ENCODE measurements at regions not wholly inside any gene's neighbourhood (a gene's known extent, or its start where the extent isn't known, plus 50 kb on each side); places are given as distances from the start of the nearest gene placed in this dataset.

DNA sequence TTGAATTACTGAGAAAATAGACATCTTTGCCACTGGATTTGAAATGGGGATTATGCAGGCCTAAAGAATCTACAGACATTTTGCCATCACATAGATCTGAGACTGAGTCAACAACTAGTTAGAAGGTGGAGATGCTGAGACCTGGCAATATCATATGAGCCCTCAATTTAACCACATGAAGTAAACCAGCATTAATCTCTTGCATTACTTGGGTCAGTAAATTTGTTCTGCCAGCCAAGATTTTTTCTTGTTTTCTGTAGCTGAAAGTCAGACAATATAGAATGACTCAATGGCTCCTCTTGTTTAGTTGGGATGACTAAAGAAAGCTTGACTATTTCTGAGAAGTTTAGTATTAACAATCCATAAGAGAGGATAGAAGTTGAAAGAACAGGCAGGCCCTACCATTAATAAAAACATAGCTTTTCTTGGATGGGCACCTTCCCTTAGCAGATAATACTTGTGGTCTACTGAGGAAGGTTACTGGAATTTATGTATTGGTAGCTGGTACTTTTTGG, 396.7 kb upstream of the SORCS1 start:
- H3K9me3 ChIP-seq (ENCODE audit: control insufficient read depth in 5 of 5, low read length in 5 of 5): peaks cover 0 to 5% (median 0%) of the 10 kb centered on the region in 5 donors
- H3K27me3 ChIP-seq (ENCODE audit: control insufficient read depth in 5 of 5, insufficient read depth in 4 of 5, low read length in 5 of 5): no peaks in the 10 kb centered on the region
- H3K4me3 ChIP-seq (ENCODE audit: low read depth in 1 of 5, low read length in 5 of 5): no peak overlapping the region
- no peaks in the 10 kb centered on the region for H3K36me3 ChIP-seq (ENCODE audit: control insufficient read depth in 5 of 5, insufficient read depth in 5 of 5, low read length in 5 of 5)
- no peak overlapping the region for H3K27ac ChIP-seq (ENCODE audit: low read depth, low read length)
- no peaks in the 10 kb centered on the region for H3K4me1 ChIP-seq (ENCODE audit: control insufficient read depth in 5 of 5, insufficient read depth in 5 of 5, low read length in 5 of 5)
- no peak overlapping the region for H3K9ac ChIP-seq (ENCODE audit: low read length in 5 of 5)

DNA sequence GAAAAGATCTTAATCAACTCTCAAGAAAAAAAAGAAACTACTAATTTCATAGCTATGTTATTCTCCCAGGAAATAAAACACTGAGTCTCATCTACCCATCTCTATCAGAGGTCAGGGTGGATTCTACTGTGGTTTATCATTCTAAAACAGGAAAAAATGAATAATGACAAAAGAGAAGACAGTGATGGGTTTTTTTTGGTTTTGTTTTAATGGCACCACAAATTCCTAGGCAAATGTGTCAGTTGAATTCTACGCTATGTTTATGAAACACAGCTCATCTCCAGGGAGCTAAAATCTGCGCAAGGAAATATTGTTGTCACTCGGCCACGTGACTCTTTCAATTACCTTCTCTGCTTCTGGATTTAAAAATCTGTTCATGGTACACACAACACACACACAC, 393.4 kb upstream of the SORCS1 start:
- Histone ChIP-seq H3K9ac (ENCODE audit: low read length in 5 of 5) (no peak overlapping the region), H3K27me3 (ENCODE audit: control insufficient read depth in 5 of 5, insufficient read depth in 4 of 5, low read length in 5 of 5) (no peaks in the 10 kb centered on the region), H3K4me1 (ENCODE audit: control insufficient read depth in 5 of 5, insufficient read depth in 5 of 5, low read length in 5 of 5) (peaks cover 0 to 9% (median 0%) of the 10 kb centered on the region in 5 donors), H3K4me3 (ENCODE audit: low read depth in 1 of 5, low read length in 5 of 5) (no peak overlapping the region), H3K36me3 (ENCODE audit: control insufficient read depth in 5 of 5, insufficient read depth in 5 of 5, low read length in 5 of 5) (no peaks in the 10 kb centered on the region), H3K9me3 (ENCODE audit: control insufficient read depth in 5 of 5, low read length in 5 of 5) (no peaks in the 10 kb centered on the region), H3K27ac (ENCODE audit: low read depth, low read length) (no peak overlapping the region)

DNA sequence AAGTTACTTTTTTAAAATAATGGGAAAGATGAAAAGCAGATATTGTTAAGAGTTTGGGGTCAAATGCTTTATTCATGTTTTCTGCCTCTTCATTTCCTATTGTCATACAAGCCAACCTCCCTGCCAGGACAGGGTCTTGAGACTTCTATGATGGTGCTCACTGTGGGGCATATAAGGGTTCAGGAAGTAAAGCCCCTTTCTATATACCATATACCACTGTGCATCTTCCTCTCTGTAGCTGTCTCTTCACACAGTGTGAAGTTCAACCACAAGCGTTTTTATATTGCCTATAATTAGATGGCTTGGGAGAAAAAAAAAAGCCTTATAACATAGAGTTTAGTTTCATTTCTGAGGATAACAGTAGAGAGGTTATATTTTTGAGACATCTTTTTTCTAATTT, 389.8 kb upstream of the SORCS1 start:
- Histone ChIP-seq H3K9me3 (ENCODE audit: control insufficient read depth in 5 of 5, low read length in 5 of 5) (no peaks in the 10 kb centered on the region), H3K9ac (ENCODE audit: low read length in 5 of 5) (no peak overlapping the region), H3K36me3 (ENCODE audit: control insufficient read depth in 5 of 5, insufficient read depth in 5 of 5, low read length in 5 of 5) (no peaks in the 10 kb centered on the region), H3K4me1 (ENCODE audit: control insufficient read depth in 5 of 5, insufficient read depth in 5 of 5, low read length in 5 of 5) (peaks cover 0 to 9% (median 0%) of the 10 kb centered on the region in 5 donors), H3K27ac (ENCODE audit: low read depth, low read length) (no peak overlapping the region), H3K27me3 (ENCODE audit: control insufficient read depth in 5 of 5, insufficient read depth in 4 of 5, low read length in 5 of 5) (no peaks in the 10 kb centered on the region), H3K4me3 (ENCODE audit: low read depth in 1 of 5, low read length in 5 of 5) (no peak overlapping the region)

DNA sequence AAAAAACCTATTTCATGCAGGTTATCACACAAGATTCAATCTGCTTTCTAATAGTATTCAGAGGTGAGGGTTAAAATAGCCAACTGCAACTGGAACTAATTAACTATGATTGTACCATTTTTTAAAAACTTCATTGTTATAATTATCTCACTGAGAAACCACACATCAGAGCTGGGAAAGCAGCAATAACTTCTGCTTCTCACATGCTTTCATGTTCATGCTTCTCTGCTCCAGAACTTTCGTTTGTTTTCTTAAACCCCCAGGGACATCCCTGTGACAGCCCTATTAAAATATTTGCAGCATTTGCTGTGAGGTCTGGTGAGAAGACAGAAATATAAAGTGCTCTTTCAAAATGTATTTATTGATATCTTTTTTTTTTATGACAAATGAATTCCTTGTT, 389.0 kb upstream of the SORCS1 start:
- H3K9ac ChIP-seq (ENCODE audit: low read length in 5 of 5): no peak overlapping the region
- H3K36me3 ChIP-seq (ENCODE audit: control insufficient read depth in 5 of 5, insufficient read depth in 5 of 5, low read length in 5 of 5): no peaks in the 10 kb centered on the region
- H3K9me3 ChIP-seq (ENCODE audit: control insufficient read depth in 5 of 5, low read length in 5 of 5): no peaks in the 10 kb centered on the region
- no peak overlapping the region for H3K27ac ChIP-seq (ENCODE audit: low read depth, low read length)
- H3K4me1 ChIP-seq (ENCODE audit: control insufficient read depth in 5 of 5, insufficient read depth in 5 of 5, low read length in 5 of 5): peaks cover 0 to 9% (median 0%) of the 10 kb centered on the region in 5 donors
- no peak overlapping the region for H3K4me3 ChIP-seq (ENCODE audit: low read depth in 1 of 5, low read length in 5 of 5)
- no peaks in the 10 kb centered on the region for H3K27me3 ChIP-seq (ENCODE audit: control insufficient read depth in 5 of 5, insufficient read depth in 4 of 5, low read length in 5 of 5)

DNA sequence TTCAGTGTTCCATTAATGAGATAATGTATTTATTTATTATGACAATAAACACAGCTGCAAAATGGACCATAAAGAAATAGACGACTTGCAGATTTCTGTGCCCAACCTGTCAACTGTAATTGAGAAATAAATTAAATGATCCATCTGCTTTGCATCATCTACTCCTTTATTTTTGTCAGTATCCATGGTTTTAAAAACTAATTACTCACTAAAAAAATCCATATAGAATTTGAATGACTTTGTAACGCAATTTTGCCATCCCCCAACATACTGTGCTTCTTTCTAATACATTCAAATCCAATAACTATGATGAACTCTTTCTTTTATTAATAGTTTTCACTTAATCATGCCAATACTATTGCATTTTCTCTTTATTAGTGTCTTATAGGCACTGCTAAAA, 388.5 kb upstream of the SORCS1 start:
- H3K4me3 ChIP-seq (ENCODE audit: low read depth in 1 of 5, low read length in 5 of 5): no peak overlapping the region
- H3K27ac ChIP-seq (ENCODE audit: low read depth, low read length): no peak overlapping the region
- H3K9me3 ChIP-seq (ENCODE audit: control insufficient read depth in 5 of 5, low read length in 5 of 5): no peaks in the 10 kb centered on the region
- H3K27me3 ChIP-seq (ENCODE audit: control insufficient read depth in 5 of 5, insufficient read depth in 4 of 5, low read length in 5 of 5): no peaks in the 10 kb centered on the region
- no peaks in the 10 kb centered on the region for H3K36me3 ChIP-seq (ENCODE audit: control insufficient read depth in 5 of 5, insufficient read depth in 5 of 5, low read length in 5 of 5)
- H3K4me1 ChIP-seq (ENCODE audit: control insufficient read depth in 5 of 5, insufficient read depth in 5 of 5, low read length in 5 of 5): peaks cover 0 to 9% (median 0%) of the 10 kb centered on the region in 5 donors
- H3K9ac ChIP-seq (ENCODE audit: low read length in 5 of 5): no peak overlapping the region

DNA sequence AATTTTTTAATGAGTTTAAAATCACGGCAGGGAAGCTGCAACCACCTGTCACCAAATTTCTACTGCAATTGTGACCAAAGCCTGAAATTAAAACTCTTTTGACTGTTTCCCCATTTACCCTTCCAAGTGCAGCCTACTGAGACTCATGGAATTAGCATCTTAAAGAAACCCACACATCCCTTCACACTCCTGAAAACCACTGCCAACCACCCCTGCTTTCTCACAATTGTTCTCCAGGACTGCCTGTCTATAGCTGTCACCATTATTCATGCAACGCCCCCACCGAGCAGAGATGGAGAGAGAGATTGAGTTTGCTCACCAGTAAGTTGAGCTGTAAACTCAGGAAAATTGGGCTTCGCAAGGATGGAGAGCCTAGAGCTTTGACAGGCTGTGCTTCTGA, 383.8 kb upstream of the SORCS1 start:
- H3K36me3 ChIP-seq (ENCODE audit: control insufficient read depth in 5 of 5, insufficient read depth in 5 of 5, low read length in 5 of 5): no peaks in the 10 kb centered on the region
- no peak overlapping the region for H3K27ac ChIP-seq (ENCODE audit: low read depth, low read length)
- H3K27me3 ChIP-seq (ENCODE audit: control insufficient read depth in 5 of 5, insufficient read depth in 4 of 5, low read length in 5 of 5): no peaks in the 10 kb centered on the region
- no peak overlapping the region for H3K9ac ChIP-seq (ENCODE audit: low read length in 5 of 5)
- H3K4me3 ChIP-seq (ENCODE audit: low read depth in 1 of 5, low read length in 5 of 5): no peak overlapping the region
- H3K9me3 ChIP-seq (ENCODE audit: control insufficient read depth in 5 of 5, low read length in 5 of 5): no peaks in the 10 kb centered on the region
- H3K4me1 ChIP-seq (ENCODE audit: control insufficient read depth in 5 of 5, insufficient read depth in 5 of 5, low read length in 5 of 5): peaks cover 0 to 2% (median 0%) of the 10 kb centered on the region in 5 donors

DNA sequence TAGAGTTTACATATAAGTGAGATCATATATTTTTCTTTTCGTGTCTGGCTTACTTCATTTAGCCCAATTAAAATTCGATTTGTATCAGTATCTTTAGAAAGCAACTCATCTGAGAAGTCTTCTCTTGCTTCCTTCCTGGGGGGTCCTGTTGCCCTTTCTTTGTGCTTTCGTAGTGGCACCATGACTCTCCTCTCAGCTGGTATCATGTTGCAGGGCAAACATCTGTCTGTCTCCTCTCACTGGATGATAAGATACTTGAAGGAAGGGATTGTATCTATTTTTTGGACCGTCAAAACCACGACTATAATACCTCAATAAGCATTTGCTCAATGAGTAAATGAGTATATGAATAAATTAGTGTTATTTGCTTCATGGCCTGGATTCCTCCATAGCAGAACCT, 382.5 kb upstream of the SORCS1 start:
- Histone ChIP-seq H3K9ac (ENCODE audit: low read length in 5 of 5) (no peak overlapping the region), H3K9me3 (ENCODE audit: control insufficient read depth in 5 of 5, low read length in 5 of 5) (no peaks in the 10 kb centered on the region), H3K36me3 (ENCODE audit: control insufficient read depth in 5 of 5, insufficient read depth in 5 of 5, low read length in 5 of 5) (no peaks in the 10 kb centered on the region), H3K4me1 (ENCODE audit: control insufficient read depth in 5 of 5, insufficient read depth in 5 of 5, low read length in 5 of 5) (no peaks in the 10 kb centered on the region), H3K27me3 (ENCODE audit: control insufficient read depth in 5 of 5, insufficient read depth in 4 of 5, low read length in 5 of 5) (no peaks in the 10 kb centered on the region), H3K27ac (ENCODE audit: low read depth, low read length) (no peak overlapping the region), H3K4me3 (ENCODE audit: low read depth in 1 of 5, low read length in 5 of 5) (no peak overlapping the region)

DNA sequence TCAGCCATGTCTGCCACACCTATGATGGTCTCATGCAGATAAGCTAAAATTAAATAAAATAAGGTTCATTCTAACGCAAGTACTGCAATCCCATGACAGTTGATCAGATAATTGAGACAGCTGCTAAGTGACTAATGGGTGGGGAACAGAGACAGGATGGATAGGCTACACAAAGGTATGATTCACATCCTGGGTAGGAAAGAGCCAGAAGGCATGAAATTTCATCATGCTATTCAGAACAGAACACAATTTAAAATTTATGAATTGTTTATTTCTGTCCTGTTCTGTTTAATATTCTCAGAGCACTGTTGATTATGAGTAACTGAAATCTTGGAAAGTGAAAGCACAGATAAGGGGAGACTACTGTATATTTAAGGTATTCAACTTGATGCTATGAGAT, 381.8 kb upstream of the SORCS1 start:
- Histone ChIP-seq H3K9ac (ENCODE audit: low read length in 5 of 5) (no peak overlapping the region), H3K36me3 (ENCODE audit: control insufficient read depth in 5 of 5, insufficient read depth in 5 of 5, low read length in 5 of 5) (no peaks in the 10 kb centered on the region), H3K4me1 (ENCODE audit: control insufficient read depth in 5 of 5, insufficient read depth in 5 of 5, low read length in 5 of 5) (no peaks in the 10 kb centered on the region), H3K9me3 (ENCODE audit: control insufficient read depth in 5 of 5, low read length in 5 of 5) (no peaks in the 10 kb centered on the region), H3K4me3 (ENCODE audit: low read depth in 1 of 5, low read length in 5 of 5) (no peak overlapping the region), H3K27ac (ENCODE audit: low read depth, low read length) (no peak overlapping the region), H3K27me3 (ENCODE audit: control insufficient read depth in 5 of 5, insufficient read depth in 4 of 5, low read length in 5 of 5) (no peaks in the 10 kb centered on the region)

DNA sequence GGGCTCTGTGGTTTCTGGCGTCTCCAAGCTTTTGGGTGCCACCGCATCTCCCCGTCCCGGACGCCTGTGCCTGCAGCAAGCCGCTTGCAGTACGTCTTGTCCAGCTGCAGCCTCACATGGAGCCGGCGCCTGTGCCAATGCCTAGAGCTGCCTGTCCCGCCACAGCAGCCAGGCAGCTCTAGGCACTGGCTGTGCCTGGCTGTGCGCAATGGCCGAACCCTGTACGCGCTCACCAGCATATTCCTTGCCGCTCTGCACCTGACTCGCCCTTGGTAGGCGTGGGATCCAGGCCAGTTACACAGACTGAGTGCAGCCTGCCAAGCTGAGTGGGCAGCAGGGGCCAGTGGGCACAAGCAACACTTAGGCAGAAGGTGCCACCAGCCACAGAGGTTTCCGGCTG, 381.2 kb upstream of the SORCS1 start:
- Histone ChIP-seq H3K9me3 (ENCODE audit: control insufficient read depth in 5 of 5, low read length in 5 of 5) (no peaks in the 10 kb centered on the region), H3K27ac (ENCODE audit: low read depth, low read length) (no peak overlapping the region), H3K9ac (ENCODE audit: low read length in 5 of 5) (no peak overlapping the region), H3K4me1 (ENCODE audit: control insufficient read depth in 5 of 5, insufficient read depth in 5 of 5, low read length in 5 of 5) (no peaks in the 10 kb centered on the region), H3K36me3 (ENCODE audit: control insufficient read depth in 5 of 5, insufficient read depth in 5 of 5, low read length in 5 of 5) (no peaks in the 10 kb centered on the region), H3K27me3 (ENCODE audit: control insufficient read depth in 5 of 5, insufficient read depth in 4 of 5, low read length in 5 of 5) (no peaks in the 10 kb centered on the region), H3K4me3 (ENCODE audit: low read depth in 1 of 5, low read length in 5 of 5) (no peak overlapping the region)

DNA sequence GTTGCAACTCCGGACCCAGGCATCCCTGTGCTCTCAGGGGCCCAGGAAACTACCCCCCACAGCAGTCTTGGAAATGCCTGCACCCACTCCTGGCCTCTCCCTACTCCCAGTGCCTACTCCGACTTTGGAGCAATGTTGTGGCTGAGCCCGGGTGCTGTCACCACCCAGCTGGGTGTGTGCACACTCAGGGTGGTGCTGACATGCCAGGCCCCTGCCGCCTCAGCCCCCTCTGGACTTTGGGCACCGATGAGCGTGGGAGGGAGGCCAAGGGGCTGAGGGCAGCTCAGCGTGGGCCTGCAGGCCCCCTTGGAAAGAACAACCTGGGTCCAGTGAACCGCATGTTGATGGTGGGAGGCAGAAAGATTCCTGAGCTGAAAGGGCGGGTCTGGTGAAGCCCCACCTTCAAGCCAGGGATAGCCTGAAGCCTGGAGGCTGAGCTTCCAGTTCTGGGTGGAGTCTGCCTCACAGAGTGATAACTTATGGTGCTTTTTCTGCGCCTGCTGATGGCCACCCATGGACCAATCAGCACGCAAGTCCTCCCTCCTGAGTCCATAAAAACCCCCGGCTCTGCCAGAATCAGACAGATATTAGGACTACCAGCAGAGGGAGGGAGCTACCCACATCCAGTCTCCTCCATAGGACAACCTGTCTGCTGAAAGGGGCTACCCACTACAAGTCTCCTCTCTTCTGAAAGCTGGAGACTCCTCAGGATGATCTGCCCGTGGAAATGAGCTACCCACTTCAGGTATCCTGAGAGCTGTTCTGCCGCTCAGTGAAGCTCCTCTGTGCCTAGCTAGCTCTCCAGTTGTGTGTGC, 380.4 kb upstream of the SORCS1 start:
- H3K4me1 ChIP-seq (ENCODE audit: control insufficient read depth in 5 of 5, insufficient read depth in 5 of 5, low read length in 5 of 5): no peaks in the 10 kb centered on the region
- H3K27ac ChIP-seq (ENCODE audit: low read depth, low read length): no peak overlapping the region
- H3K36me3 ChIP-seq (ENCODE audit: control insufficient read depth in 5 of 5, insufficient read depth in 5 of 5, low read length in 5 of 5): no peaks in the 10 kb centered on the region
- no peaks in the 10 kb centered on the region for H3K9me3 ChIP-seq (ENCODE audit: control insufficient read depth in 5 of 5, low read length in 5 of 5)
- H3K4me3 ChIP-seq (ENCODE audit: low read depth in 1 of 5, low read length in 5 of 5): no peak overlapping the region
- no peaks in the 10 kb centered on the region for H3K27me3 ChIP-seq (ENCODE audit: control insufficient read depth in 5 of 5, insufficient read depth in 4 of 5, low read length in 5 of 5)
- H3K9ac ChIP-seq (ENCODE audit: low read length in 5 of 5): no peak overlapping the region
